ENCODE measurements at regions not wholly inside any gene's neighbourhood (a gene's known extent, or its start where the extent isn't known, plus 50 kb on each side); places are given as distances from the start of the nearest gene placed in this dataset.

DNA sequence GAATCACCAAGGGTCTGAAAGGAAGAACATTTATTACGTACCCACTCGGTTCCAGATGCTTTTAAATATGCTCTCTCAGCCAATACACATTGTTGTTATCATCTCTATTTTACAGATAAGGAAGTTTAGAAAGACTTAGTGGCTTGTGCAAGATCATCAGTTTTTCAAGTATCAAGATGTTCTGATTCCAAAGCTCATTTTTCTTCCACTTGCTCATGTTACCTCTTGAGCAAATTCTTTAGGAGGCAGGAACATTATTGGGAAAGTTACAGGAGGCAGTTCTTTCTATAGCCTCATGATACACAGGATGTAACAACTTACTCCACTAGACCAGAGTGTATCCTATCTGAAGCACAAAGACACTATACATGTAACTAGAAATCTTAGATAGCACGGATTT is 65.0 kb upstream of the MMADHC start:
- TF ChIP-seq NBN (IDR thresholded peaks at IDR 0.05; ENCODE audit: low read depth) (no peak), CHD1 (IDR thresholded peaks at IDR 0.05; ENCODE audit: low read length) (no peak), FOXA3 (CRISPR knock-in tag; conservative IDR thresholded peaks at IDR 0.05 in 1 of 2, IDR thresholded peaks at IDR 0.05 in 1 of 2) (no peak), NFRKB (IDR thresholded peaks at IDR 0.05; ENCODE audit: low read depth) (no peak), EZH2 (IDR thresholded peaks at IDR 0.05; ENCODE audit: borderline replicate concordance, low read depth, low read length) (no peak), CTCF (IDR thresholded peaks at IDR 0.05 in 2 of 3, conservative IDR thresholded peaks at IDR 0.05 in 1 of 3; ENCODE audit: insufficient read depth in 2 of 3, low read depth in 1 of 3, low read length in 3 of 3) (no peak), SMC3 (conservative IDR thresholded peaks at IDR 0.05; ENCODE audit: insufficient read depth, low read depth, low read length) (no peak), HMGXB4 (CRISPR knock-in tag; IDR thresholded peaks at IDR 0.05) (no peak), POLR2A (conservative IDR thresholded peaks at IDR 0.05) (no peak), TAF15 (IDR thresholded peaks at IDR 0.05; ENCODE audit: low read depth, low read length) (no peak), RB1 (IDR thresholded peaks at IDR 0.05; ENCODE audit: low read depth) (no peak), ZNF263 (CRISPR knock-in tag; IDR thresholded peaks at IDR 0.05; ENCODE audit: borderline replicate concordance) (no peak), EP300 (IDR thresholded peaks at IDR 0.05; ENCODE audit: low read length) (no peak)
- TF ChIP-seq, protein P1, sequence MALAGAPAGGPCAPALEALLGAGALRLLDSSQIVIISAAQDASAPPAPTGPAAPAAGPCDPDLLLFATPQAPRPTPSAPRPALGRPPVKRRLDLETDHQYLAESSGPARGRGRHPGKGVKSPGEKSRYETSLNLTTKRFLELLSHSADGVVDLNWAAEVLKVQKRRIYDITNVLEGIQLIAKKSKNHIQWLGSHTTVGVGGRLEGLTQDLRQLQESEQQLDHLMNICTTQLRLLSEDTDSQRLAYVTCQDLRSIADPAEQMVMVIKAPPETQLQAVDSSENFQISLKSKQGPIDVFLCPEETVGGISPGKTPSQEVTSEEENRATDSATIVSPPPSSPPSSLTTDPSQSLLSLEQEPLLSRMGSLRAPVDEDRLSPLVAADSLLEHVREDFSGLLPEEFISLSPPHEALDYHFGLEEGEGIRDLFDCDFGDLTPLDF (CRISPR knock-in tag; IDR thresholded peaks at IDR 0.05), result no peak

Data from K562 (cell line).